ENCODE measurements at regions not wholly inside any gene's neighbourhood (a gene's known extent, or its start where the extent isn't known, plus 50 kb on each side); places are given as distances from the start of the nearest gene placed in this dataset.

DNA sequence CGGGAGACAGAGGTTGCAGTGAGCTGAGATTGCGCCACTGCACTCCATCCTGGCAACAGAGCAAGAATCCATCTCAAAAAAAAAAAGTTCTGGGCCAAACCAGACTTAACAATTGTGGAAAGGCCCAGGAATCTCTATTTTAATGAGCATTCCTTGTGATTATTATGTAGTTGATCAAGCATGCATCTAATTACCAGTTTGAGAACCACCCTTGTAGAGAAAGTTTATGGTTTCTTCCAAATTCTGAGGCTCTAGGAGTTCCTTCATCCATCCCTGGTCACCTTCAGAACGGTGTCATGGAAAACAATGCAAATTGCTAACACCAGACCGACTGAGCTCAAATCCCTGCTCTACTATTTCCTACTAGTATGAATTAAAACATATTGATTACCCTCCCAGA is 246.3 kb upstream of the KLHL29 start:
- H3K9ac ChIP-seq (ENCODE audit: low read length) = no peak overlapping the region
- no peak overlapping the region for H3K4me3 ChIP-seq (replicated peaks in 1 of 2; ENCODE audit: low read depth in 1 of 2, low read length in 2 of 2)
- no peak overlapping the region for H3K27ac ChIP-seq (ENCODE audit: low read depth, low read length)
- H2AFZ ChIP-seq (ENCODE audit: low read depth, low read length, poor library complexity, severe bottlenecking) = no peak overlapping the region
- no TSS peak for BruUV-seq (replicated peaks)
- no peaks in the 10 kb centered on the region for H4K20me1 ChIP-seq (ENCODE audit: insufficient read depth)
- ChIA-PET POLR2A (no interaction called here), RAD21 (ENCODE audit: low non-redundant PET in 1 of 2, low total read pairs in 2 of 2, uncharacterized antibody in 2 of 2, unreplicated experiment in 2 of 2) (no interaction called here), CTCF (no interaction called here)
- no peaks in the 10 kb centered on the region for H3K36me3 ChIP-seq (ENCODE audit: control insufficient read depth in 1 of 2, insufficient read depth in 2 of 2, low read length in 2 of 2)
- H3K27me3 ChIP-seq (ENCODE audit: insufficient read depth, low read length) = peaks cover 3% of the 10 kb centered on the region; the same call in 1 of the 2 replicates
- TF ChIP-seq, protein P1, sequence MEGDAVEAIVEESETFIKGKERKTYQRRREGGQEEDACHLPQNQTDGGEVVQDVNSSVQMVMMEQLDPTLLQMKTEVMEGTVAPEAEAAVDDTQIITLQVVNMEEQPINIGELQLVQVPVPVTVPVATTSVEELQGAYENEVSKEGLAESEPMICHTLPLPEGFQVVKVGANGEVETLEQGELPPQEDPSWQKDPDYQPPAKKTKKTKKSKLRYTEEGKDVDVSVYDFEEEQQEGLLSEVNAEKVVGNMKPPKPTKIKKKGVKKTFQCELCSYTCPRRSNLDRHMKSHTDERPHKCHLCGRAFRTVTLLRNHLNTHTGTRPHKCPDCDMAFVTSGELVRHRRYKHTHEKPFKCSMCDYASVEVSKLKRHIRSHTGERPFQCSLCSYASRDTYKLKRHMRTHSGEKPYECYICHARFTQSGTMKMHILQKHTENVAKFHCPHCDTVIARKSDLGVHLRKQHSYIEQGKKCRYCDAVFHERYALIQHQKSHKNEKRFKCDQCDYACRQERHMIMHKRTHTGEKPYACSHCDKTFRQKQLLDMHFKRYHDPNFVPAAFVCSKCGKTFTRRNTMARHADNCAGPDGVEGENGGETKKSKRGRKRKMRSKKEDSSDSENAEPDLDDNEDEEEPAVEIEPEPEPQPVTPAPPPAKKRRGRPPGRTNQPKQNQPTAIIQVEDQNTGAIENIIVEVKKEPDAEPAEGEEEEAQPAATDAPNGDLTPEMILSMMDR (IDR thresholded peaks at IDR 0.05 in 2 of 3, conservative IDR thresholded peaks at IDR 0.05 in 1 of 3; ENCODE audit: borderline replicate concordance in 1 of 3, insufficient read depth in 1 of 3, low read depth in 2 of 3, low read length in 2 of 3) = no peak
- no peak for TF ChIP-seq FOSL1 (IDR thresholded peaks at IDR 0.05; ENCODE audit: low read depth)
- no peak for TF ChIP-seq ELF1 (IDR thresholded peaks at IDR 0.05; ENCODE audit: borderline replicate concordance, low read depth)
- TF ChIP-seq SP1 (IDR thresholded peaks at IDR 0.05; ENCODE audit: low read depth) = no peak
- TF ChIP-seq RAD21 (IDR thresholded peaks at IDR 0.05; ENCODE audit: low read depth) = no peak
- TF ChIP-seq, protein P2, sequence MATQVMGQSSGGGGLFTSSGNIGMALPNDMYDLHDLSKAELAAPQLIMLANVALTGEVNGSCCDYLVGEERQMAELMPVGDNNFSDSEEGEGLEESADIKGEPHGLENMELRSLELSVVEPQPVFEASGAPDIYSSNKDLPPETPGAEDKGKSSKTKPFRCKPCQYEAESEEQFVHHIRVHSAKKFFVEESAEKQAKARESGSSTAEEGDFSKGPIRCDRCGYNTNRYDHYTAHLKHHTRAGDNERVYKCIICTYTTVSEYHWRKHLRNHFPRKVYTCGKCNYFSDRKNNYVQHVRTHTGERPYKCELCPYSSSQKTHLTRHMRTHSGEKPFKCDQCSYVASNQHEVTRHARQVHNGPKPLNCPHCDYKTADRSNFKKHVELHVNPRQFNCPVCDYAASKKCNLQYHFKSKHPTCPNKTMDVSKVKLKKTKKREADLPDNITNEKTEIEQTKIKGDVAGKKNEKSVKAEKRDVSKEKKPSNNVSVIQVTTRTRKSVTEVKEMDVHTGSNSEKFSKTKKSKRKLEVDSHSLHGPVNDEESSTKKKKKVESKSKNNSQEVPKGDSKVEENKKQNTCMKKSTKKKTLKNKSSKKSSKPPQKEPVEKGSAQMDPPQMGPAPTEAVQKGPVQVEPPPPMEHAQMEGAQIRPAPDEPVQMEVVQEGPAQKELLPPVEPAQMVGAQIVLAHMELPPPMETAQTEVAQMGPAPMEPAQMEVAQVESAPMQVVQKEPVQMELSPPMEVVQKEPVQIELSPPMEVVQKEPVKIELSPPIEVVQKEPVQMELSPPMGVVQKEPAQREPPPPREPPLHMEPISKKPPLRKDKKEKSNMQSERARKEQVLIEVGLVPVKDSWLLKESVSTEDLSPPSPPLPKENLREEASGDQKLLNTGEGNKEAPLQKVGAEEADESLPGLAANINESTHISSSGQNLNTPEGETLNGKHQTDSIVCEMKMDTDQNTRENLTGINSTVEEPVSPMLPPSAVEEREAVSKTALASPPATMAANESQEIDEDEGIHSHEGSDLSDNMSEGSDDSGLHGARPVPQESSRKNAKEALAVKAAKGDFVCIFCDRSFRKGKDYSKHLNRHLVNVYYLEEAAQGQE (IDR thresholded peaks at IDR 0.05; ENCODE audit: low read depth) = no peak
- TF ChIP-seq, protein P3, sequence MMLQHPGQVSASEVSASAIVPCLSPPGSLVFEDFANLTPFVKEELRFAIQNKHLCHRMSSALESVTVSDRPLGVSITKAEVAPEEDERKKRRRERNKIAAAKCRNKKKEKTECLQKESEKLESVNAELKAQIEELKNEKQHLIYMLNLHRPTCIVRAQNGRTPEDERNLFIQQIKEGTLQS (IDR thresholded peaks at IDR 0.05) = no peak
- TF ChIP-seq ZNF274 (IDR thresholded peaks at IDR 0.05; ENCODE audit: low read depth, low read length) = no peak
- no peak for TF ChIP-seq JUND (IDR thresholded peaks at IDR 0.05)
- TF ChIP-seq, protein P4, sequence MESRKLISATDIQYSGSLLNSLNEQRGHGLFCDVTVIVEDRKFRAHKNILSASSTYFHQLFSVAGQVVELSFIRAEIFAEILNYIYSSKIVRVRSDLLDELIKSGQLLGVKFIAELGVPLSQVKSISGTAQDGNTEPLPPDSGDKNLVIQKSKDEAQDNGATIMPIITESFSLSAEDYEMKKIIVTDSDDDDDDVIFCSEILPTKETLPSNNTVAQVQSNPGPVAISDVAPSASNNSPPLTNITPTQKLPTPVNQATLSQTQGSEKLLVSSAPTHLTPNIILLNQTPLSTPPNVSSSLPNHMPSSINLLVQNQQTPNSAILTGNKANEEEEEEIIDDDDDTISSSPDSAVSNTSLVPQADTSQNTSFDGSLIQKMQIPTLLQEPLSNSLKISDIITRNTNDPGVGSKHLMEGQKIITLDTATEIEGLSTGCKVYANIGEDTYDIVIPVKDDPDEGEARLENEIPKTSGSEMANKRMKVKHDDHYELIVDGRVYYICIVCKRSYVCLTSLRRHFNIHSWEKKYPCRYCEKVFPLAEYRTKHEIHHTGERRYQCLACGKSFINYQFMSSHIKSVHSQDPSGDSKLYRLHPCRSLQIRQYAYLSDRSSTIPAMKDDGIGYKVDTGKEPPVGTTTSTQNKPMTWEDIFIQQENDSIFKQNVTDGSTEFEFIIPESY (IDR thresholded peaks at IDR 0.05; ENCODE audit: extremely low read depth, insufficient replicate concordance, low read length) = no peak
- no peak for TF ChIP-seq CEBPB (IDR thresholded peaks at IDR 0.05; ENCODE audit: low read depth)
- DNase-seq (ENCODE audit: low read depth, low spot score) (no peak), ATAC-seq (no peak)
- no peaks in the 10 kb centered on the region for H3K79me2 ChIP-seq (ENCODE audit: insufficient read depth, low read length)
- no peaks in the 10 kb centered on the region for H3K9me2 ChIP-seq (ENCODE audit: insufficient read depth)
- intact Hi-C loops (cut with micrococcal nuclease) = no loop called here
- no peaks in the 10 kb centered on the region for H3K9me3 ChIP-seq (ENCODE audit: control insufficient read depth in 1 of 2, insufficient read depth in 1 of 2, low read depth in 1 of 2, low read length in 2 of 2)
- no peaks in the 10 kb centered on the region for H3K4me1 ChIP-seq (ENCODE audit: control insufficient read depth in 1 of 2, insufficient read depth in 2 of 2, low read length in 2 of 2)
- H3K4me2 ChIP-seq (ENCODE audit: low read length) = no peak overlapping the region
